Tibial nerve (tissue), 4 donors: ENCODE measurements at regions not wholly inside any gene's neighbourhood (a gene's known extent, or its start where the extent isn't known, plus 50 kb on each side); places are given as distances from the start of the nearest gene placed in this dataset.
"Not testable (repeated sequence)": the region's sequence is repeated elsewhere in the genome, so short reads cannot be mapped to it uniquely, and the experiment has no call there.

Experiments used
- DNase-seq, 2 donors: peaks; one replicate each; pipeline ENCODE4 v3.0.0-alpha.2; 2019; ENCODE audit warnings: low spot score in 2 of 2
- H3K27ac ChIP-seq, 4 donors: fragments of 200-600 bp; sonication (generic) in 3 of 4; one replicate each; pipeline ENCODE4 v1.5.1; 2017 to 2019; ENCODE audit warnings: mild to moderate bottlenecking in 1 of 4
- H3K27me3 ChIP-seq, 2 donors: fragments of 200-600 bp; sonication (generic) in 1 of 2; one replicate each; pipeline versions ENCODE4 v1.5.1 to v1.6.0; 2017 to 2019
- H3K36me3 ChIP-seq, 3 donors: fragments of 200-600 bp; sonication (generic); one replicate each; pipeline ENCODE4 v1.5.1; 2018 to 2019
- H3K4me1 ChIP-seq, 4 donors: fragments of 200-600 bp; sonication (generic) in 3 of 4; one replicate each; pipeline ENCODE4 v1.5.1; 2017 to 2019
- H3K4me3 ChIP-seq, 4 donors: fragments of 200-600 bp; sonication (generic) in 3 of 4; one replicate each; pipeline ENCODE4 v1.5.1; 2017 to 2019; ENCODE audit warnings: mild to moderate bottlenecking in 1 of 4, moderate library complexity in 1 of 4
- H3K9me3 ChIP-seq, 4 donors: fragments of 200-600 bp; sonication (generic) in 3 of 4; one replicate each; pipeline ENCODE4 v1.5.1; 2017 to 2019
- CTCF ChIP-seq, 5 experiments: fragments of 200-600 bp in 3 of 5; fragments of 450-650 bp in 2 of 5; sonication (generic) in 3 of 5; IDR thresholded peaks; one replicate each; pipeline ENCODE4 v1.5.1; 2016 to 2019; ENCODE audit warnings: antibody characterized with exemption in 5 of 5, mild to moderate bottlenecking in 3 of 5, moderate library complexity in 2 of 5
- EP300 ChIP-seq, 2 donors: sonication (generic); formaldehyde crosslinking; IDR thresholded peaks; one replicate each; pipeline ENCODE4 v1.6.1; 2017; ENCODE audit warnings: antibody characterized with exemption in 2 of 2, mild to moderate bottlenecking in 1 of 2
- POLR2A ChIP-seq, 2 donors: fragments of 450-650 bp; IDR thresholded peaks; one replicate each; pipeline ENCODE4 v1.6.1; 2017; ENCODE audit warnings: antibody characterized with exemption in 2 of 2, mild to moderate bottlenecking in 2 of 2, moderate library complexity in 2 of 2
- WGBS, 2 donors: methylation state at CpG; one replicate each; pipeline ENCODE4 v1.1.5; 2018; 5-methylcytosine and 5-hydroxymethylcytosine counted together

- Histone ChIP-seq H3K4me1 (peaks cover 0 to 8% (median 0%) of the 10 kb centered on the region in 4 donors), H3K27me3 (no peaks in the 10 kb centered on the region), H3K36me3 (no peaks in the 10 kb centered on the region), H3K4me3 (no peak overlapping the region), H3K9me3 (no peaks in the 10 kb centered on the region), H3K27ac (no peak overlapping the region)
- no peak for DNase-seq
- TF ChIP-seq POLR2A (IDR thresholded peaks at IDR 0.05), result no peak
- no peak for TF ChIP-seq EP300 (IDR thresholded peaks at IDR 0.05)
- no peak for TF ChIP-seq CTCF (IDR thresholded peaks at IDR 0.05)
- 96 to 98% methylated on average over 1 of the region's 1 CpG for WGBS, 2 donors
These were observed 61.1 kb upstream of the TNFSF4 start for GRCh38 chr1:173268261-173268660.

GRCh38 chr1:173268786-173269277, 61.7 kb upstream of the TNFSF4 start:
- no peak for DNase-seq
- WGBS, 2 donors, result 75 to 76% methylated on average over 3 of the region's 3 CpGs

GRCh38 chr1:173269490-173270230, 62.5 kb upstream of the TNFSF4 start:
- WGBS, 2 donors, result 40 to 55% methylated on average over 2 of the region's 2 CpGs

More at GRCh38 chr1:173268786-173269277, 61.7 kb upstream of the TNFSF4 start:
- Histone ChIP-seq H3K36me3 (no peaks in the 10 kb centered on the region), H3K9me3 (no peaks in the 10 kb centered on the region), H3K27me3 (no peaks in the 10 kb centered on the region), H3K4me1 (peaks cover 0 to 8% (median 0%) of the 10 kb centered on the region in 4 donors), H3K27ac (no peak overlapping the region), H3K4me3 (no peak overlapping the region)
- no peak for TF ChIP-seq CTCF (IDR thresholded peaks at IDR 0.05)
- TF ChIP-seq POLR2A (IDR thresholded peaks at IDR 0.05), result no peak
- TF ChIP-seq EP300 (IDR thresholded peaks at IDR 0.05), result no peak

GRCh38 chr1:173270243-173270642, 63.1 kb upstream of the TNFSF4 start:
- Histone ChIP-seq H3K27me3 (no peaks in the 10 kb centered on the region), H3K9me3 (no peaks in the 10 kb centered on the region), H3K4me3 (no peak overlapping the region), H3K27ac (no peak overlapping the region), H3K36me3 (no peaks in the 10 kb centered on the region), H3K4me1 (peaks cover 0 to 8% (median 0%) of the 10 kb centered on the region in 4 donors)
- no peak for TF ChIP-seq CTCF (IDR thresholded peaks at IDR 0.05)
- DNase-seq, result no peak
- WGBS, 2 donors, result 82 to 89% methylated on average over 2 of the region's 2 CpGs

More at GRCh38 chr1:173269490-173270230, 62.5 kb upstream of the TNFSF4 start:
- no peak overlapping the region for H3K27ac ChIP-seq
- TF ChIP-seq EP300 (IDR thresholded peaks at IDR 0.05), result no peak
- no peak for TF ChIP-seq POLR2A (IDR thresholded peaks at IDR 0.05)
- TF ChIP-seq CTCF (IDR thresholded peaks at IDR 0.05), result no peak
- no peaks in the 10 kb centered on the region for H3K27me3 ChIP-seq
- H3K4me3 ChIP-seq, result no peak overlapping the region
- H3K36me3 ChIP-seq, result no peaks in the 10 kb centered on the region
- peaks cover 0 to 8% (median 0%) of the 10 kb centered on the region in 4 donors for H3K4me1 ChIP-seq
- no peak for DNase-seq
- H3K9me3 ChIP-seq, result no peaks in the 10 kb centered on the region

GRCh38 chr1:173271021-173271420, 63.9 kb upstream of the TNFSF4 start:
- H3K27ac ChIP-seq, DNase-seq, H3K4me3 ChIP-seq, H3K36me3 ChIP-seq, H3K4me1 ChIP-seq, H3K9me3 ChIP-seq, H3K27me3 ChIP-seq: not testable (repeated sequence)
- WGBS, 2 donors, result 94 to 98% methylated on average over 1 of the region's 1 CpG
